ENCODE measurements at regions not wholly inside any gene's neighbourhood (a gene's known extent, or its start where the extent isn't known, plus 50 kb on each side); places are given as distances from the start of the nearest gene placed in this dataset.
A peak's percentile ranks its signal among the peaks of the same experiment; 100 is the strongest.
"Not testable (repeated sequence)": the region's sequence is repeated elsewhere in the genome, so short reads cannot be mapped to it uniquely, and the experiment has no call there.

- no peaks in the 10 kb centered on the region for H3K27me3 ChIP-seq (ENCODE audit: insufficient read depth, low read depth, severe bottlenecking)
Measured at GRCh38 chr7:10473569-10473968, 500.1 kb upstream of the PHF14 start.

GRCh38 chr7:10474048-10474447 lies 499.6 kb upstream of the PHF14 start:
- Histone ChIP-seq H3K9me3 (ENCODE audit: severe bottlenecking) (no peaks in the 10 kb centered on the region), H3K4me3 (ENCODE audit: low read depth, low read length) (no peak overlapping the region), H3K27me3 (ENCODE audit: insufficient read depth, low read depth, severe bottlenecking) (no peaks in the 10 kb centered on the region), H3K27ac (no peak overlapping the region), H3K36me3 (no peaks in the 10 kb centered on the region)
- TF ChIP-seq CTCF (IDR thresholded peaks at IDR 0.05; ENCODE audit: low read depth, low read length): no peak
- no peak for DNase-seq

More at GRCh38 chr7:10473569-10473968, 500.1 kb upstream of the PHF14 start:
- H3K9me3 ChIP-seq (ENCODE audit: severe bottlenecking): no peaks in the 10 kb centered on the region
- H3K27ac ChIP-seq: no peak overlapping the region
- H3K36me3 ChIP-seq: no peaks in the 10 kb centered on the region
- DNase-seq: no peak
- H3K4me3 ChIP-seq (ENCODE audit: low read depth, low read length): no peak overlapping the region
- no peak for TF ChIP-seq CTCF (IDR thresholded peaks at IDR 0.05; ENCODE audit: low read depth, low read length)

GRCh38 chr7:10475940-10476641 lies 497.6 kb upstream of the PHF14 start:
- peak; percentile 10 for DNase-seq
- Histone ChIP-seq H3K9me3 (ENCODE audit: severe bottlenecking) (no peaks in the 10 kb centered on the region), H3K4me3 (ENCODE audit: low read depth, low read length) (no peak overlapping the region), H3K27ac (no peak overlapping the region), H3K27me3 (ENCODE audit: insufficient read depth, low read depth, severe bottlenecking) (no peaks in the 10 kb centered on the region), H3K36me3 (no peaks in the 10 kb centered on the region)
- no peak for TF ChIP-seq CTCF (IDR thresholded peaks at IDR 0.05; ENCODE audit: low read depth, low read length)

- no peaks in the 10 kb centered on the region for H3K27me3 ChIP-seq (ENCODE audit: insufficient read depth, low read depth, severe bottlenecking)
- no peaks in the 10 kb centered on the region for H3K9me3 ChIP-seq (ENCODE audit: severe bottlenecking)
- H3K27ac ChIP-seq: no peak overlapping the region
- no peak for DNase-seq
- no peaks in the 10 kb centered on the region for H3K36me3 ChIP-seq
- no peak overlapping the region for H3K4me3 ChIP-seq (ENCODE audit: low read depth, low read length)
- no peak for TF ChIP-seq CTCF (IDR thresholded peaks at IDR 0.05; ENCODE audit: low read depth, low read length)
Measured at GRCh38 chr7:10476642-10477041, 497.0 kb upstream of the PHF14 start.

GRCh38 chr7:10483671-10484070 lies 490.0 kb upstream of the PHF14 start:
- Histone ChIP-seq H3K27me3 (ENCODE audit: insufficient read depth, low read depth, severe bottlenecking) (no peaks in the 10 kb centered on the region), H3K36me3 (no peaks in the 10 kb centered on the region), H3K9me3 (ENCODE audit: severe bottlenecking) (no peaks in the 10 kb centered on the region), H3K4me3 (ENCODE audit: low read depth, low read length) (no peak overlapping the region), H3K27ac (no peak overlapping the region)
- no peak for DNase-seq
- TF ChIP-seq CTCF (IDR thresholded peaks at IDR 0.05; ENCODE audit: low read depth, low read length): no peak

- no peak for DNase-seq
- H3K36me3 ChIP-seq: no peaks in the 10 kb centered on the region
- TF ChIP-seq CTCF (IDR thresholded peaks at IDR 0.05; ENCODE audit: low read depth, low read length): no peak
- H3K9me3 ChIP-seq (ENCODE audit: severe bottlenecking): no peaks in the 10 kb centered on the region
- H3K27ac ChIP-seq: no peak overlapping the region
- no peaks in the 10 kb centered on the region for H3K27me3 ChIP-seq (ENCODE audit: insufficient read depth, low read depth, severe bottlenecking)
- no peak overlapping the region for H3K4me3 ChIP-seq (ENCODE audit: low read depth, low read length)
Measured at GRCh38 chr7:10484767-10485166, 488.9 kb upstream of the PHF14 start.

GRCh38 chr7:10501206-10501884 lies 472.3 kb upstream of the PHF14 start:
- not testable (repeated sequence) for H3K27ac ChIP-seq; H3K4me3 ChIP-seq (ENCODE audit: low read depth, low read length); H3K36me3 ChIP-seq; DNase-seq; H3K9me3 ChIP-seq (ENCODE audit: severe bottlenecking); H3K27me3 ChIP-seq (ENCODE audit: insufficient read depth, low read depth, severe bottlenecking)
